Activated CD4-positive, alpha-beta T cell treated with anti-CD3 and anti-CD28 coated beads, Interleukin-2, amount 50 U/mL, for 1 hour (primary cell): ENCODE measurements at regions not wholly inside any gene's neighbourhood (a gene's known extent, or its start where the extent isn't known, plus 50 kb on each side); places are given as distances from the start of the nearest gene placed in this dataset.
A peak's percentile ranks its signal among the peaks of the same experiment; 100 is the strongest.

Source experiments
- DNase-seq: peaks from one replicate; pipeline ENCODE4 v3.0.0-alpha.2; 2020

GRCh38 chr7:22676385-22676784 is 50.6 kb upstream of the IL6 start:
- DNase-seq = no peak

- peak; percentile 17 for DNase-seq
Observed at GRCh38 chr7:22675917-22676343, 51.1 kb upstream of the IL6 start.

GRCh38 chr7:22675421-22675820 is 51.6 kb upstream of the IL6 start:
- DNase-seq = no peak

- DNase-seq = no peak
Observed at GRCh38 chr7:22672846-22673680, 53.9 kb upstream of the IL6 start.

- DNase-seq = no peak
Observed at GRCh38 chr7:22671177-22671879, 55.7 kb upstream of the IL6 start.

- no peak for DNase-seq
Observed at GRCh38 chr7:22670422-22670815, 56.6 kb upstream of the IL6 start.

- no peak for DNase-seq
Observed at GRCh38 chr7:22669692-22670421, 57.1 kb upstream of the IL6 start.

- DNase-seq = no peak
Observed at GRCh38 chr7:22668971-22669401, 58.0 kb upstream of the IL6 start.

- no peak for DNase-seq
Observed at GRCh38 chr7:22667562-22668239, 59.3 kb upstream of the IL6 start.

GRCh38 chr7:22667187-22667561 is 59.8 kb upstream of the IL6 start:
- DNase-seq = no peak

- no peak for DNase-seq
Observed at GRCh38 chr7:22666732-22667131, 60.3 kb upstream of the IL6 start.

GRCh38 chr7:22665923-22666322 is 61.1 kb upstream of the IL6 start:
- no peak for DNase-seq

GRCh38 chr7:22664988-22665798 is 61.8 kb upstream of the IL6 start:
- DNase-seq = no peak

GRCh38 chr7:22663721-22664120 is 63.3 kb upstream of the IL6 start:
- no peak for DNase-seq

GRCh38 chr7:22663357-22663718 is 63.7 kb upstream of the IL6 start:
- DNase-seq = no peak

GRCh38 chr7:22662556-22663356 is 64.2 kb upstream of the IL6 start:
- DNase-seq = no peak

- no peak for DNase-seq
Observed at GRCh38 chr7:22662036-22662435, 65.0 kb upstream of the IL6 start.

GRCh38 chr7:22660732-22661131 is 66.3 kb upstream of the IL6 start:
- DNase-seq = no peak

GRCh38 chr7:22660293-22660692 is 66.7 kb upstream of the IL6 start:
- no peak for DNase-seq

- DNase-seq = no peak
Observed at GRCh38 chr7:22659741-22660140, 67.3 kb upstream of the IL6 start.

- DNase-seq = no peak
Observed at GRCh38 chr7:22658031-22658430, 69.0 kb upstream of the IL6 start.
